ENCODE measurements at regions not wholly inside any gene's neighbourhood (a gene's known extent, or its start where the extent isn't known, plus 50 kb on each side); places are given as distances from the start of the nearest gene placed in this dataset.
"Not testable (repeated sequence)": the region's sequence is repeated elsewhere in the genome, so short reads cannot be mapped to it uniquely, and the experiment has no call there.

- H3K27ac ChIP-seq, result no peak overlapping the region
Observed at GRCh38 chr20:41735949-41736348, 117.8 kb upstream of the CHD6 start.

GRCh38 chr20:41734506-41734945 lies 116.3 kb upstream of the CHD6 start:
- no peaks in the 10 kb centered on the region for H3K27me3 ChIP-seq (ENCODE audit: low read depth)
- H3K4me3 ChIP-seq, result no peak overlapping the region
- peak; percentile 45 for DNase-seq
- peak; percentile 92 for TF ChIP-seq CTCF (IDR thresholded peaks at IDR 0.05)
- intact Hi-C loops (cut with DNase I), result no loop called here
- H3K36me3 ChIP-seq, result no peaks in the 10 kb centered on the region
- no peaks in the 10 kb centered on the region for H3K9me3 ChIP-seq
- H3K27ac ChIP-seq, result no peak overlapping the region
- ATAC-seq, result peak; percentile 75 to 86
- H3K4me1 ChIP-seq, result no peaks in the 10 kb centered on the region

More at GRCh38 chr20:41735949-41736348, 117.8 kb upstream of the CHD6 start:
- H3K27me3 ChIP-seq (ENCODE audit: low read depth), result no peaks in the 10 kb centered on the region
- ATAC-seq (no peak), DNase-seq (no peak)
- TF ChIP-seq CTCF (IDR thresholded peaks at IDR 0.05), result no peak
- H3K4me3 ChIP-seq, result no peak overlapping the region
- intact Hi-C loops (cut with DNase I), result no loop called here
- no peaks in the 10 kb centered on the region for H3K9me3 ChIP-seq
- H3K4me1 ChIP-seq, result no peaks in the 10 kb centered on the region
- no peaks in the 10 kb centered on the region for H3K36me3 ChIP-seq

- Histone ChIP-seq H3K36me3 (no peaks in the 10 kb centered on the region), H3K27me3 (ENCODE audit: low read depth) (no peaks in the 10 kb centered on the region), H3K9me3 (no peaks in the 10 kb centered on the region), H3K4me1 (no peaks in the 10 kb centered on the region), H3K4me3 (no peak overlapping the region), H3K27ac (no peak overlapping the region)
- intact Hi-C loops (cut with DNase I), result no loop called here
- ATAC-seq (no peak), DNase-seq (no peak)
- TF ChIP-seq CTCF (IDR thresholded peaks at IDR 0.05), result no peak
Observed at GRCh38 chr20:41733151-41733550, 115.0 kb upstream of the CHD6 start.

GRCh38 chr20:41731198-41731597 lies 113.0 kb upstream of the CHD6 start:
- intact Hi-C loops (cut with DNase I); DNase-seq; ATAC-seq: not testable (repeated sequence)

GRCh38 chr20:41727681-41728080 lies 109.5 kb upstream of the CHD6 start:
- H3K4me3 ChIP-seq; H3K27ac ChIP-seq; H3K9me3 ChIP-seq; intact Hi-C loops (cut with DNase I); DNase-seq; H3K27me3 ChIP-seq (ENCODE audit: low read depth); H3K4me1 ChIP-seq; ATAC-seq; H3K36me3 ChIP-seq: not testable (repeated sequence)

More at GRCh38 chr20:41731198-41731597, 113.0 kb upstream of the CHD6 start:
- not testable (repeated sequence) for H3K27ac ChIP-seq; H3K9me3 ChIP-seq; H3K36me3 ChIP-seq; H3K27me3 ChIP-seq (ENCODE audit: low read depth); H3K4me3 ChIP-seq; H3K4me1 ChIP-seq

- no peak for TF ChIP-seq CTCF (IDR thresholded peaks at IDR 0.05)
- Histone ChIP-seq H3K9me3 (no peaks in the 10 kb centered on the region), H3K4me1 (no peaks in the 10 kb centered on the region), H3K27ac (no peak overlapping the region), H3K4me3 (no peak overlapping the region), H3K27me3 (ENCODE audit: low read depth) (no peaks in the 10 kb centered on the region), H3K36me3 (no peaks in the 10 kb centered on the region)
- ATAC-seq (no peak), DNase-seq (no peak)
- intact Hi-C loops (cut with DNase I), result no loop called here
Observed at GRCh38 chr20:41726727-41727126, 108.5 kb upstream of the CHD6 start.

- no peak overlapping the region for H3K4me3 ChIP-seq
- DNase-seq (no peak), ATAC-seq (no peak)
- no peaks in the 10 kb centered on the region for H3K4me1 ChIP-seq
- no peak overlapping the region for H3K27ac ChIP-seq
- intact Hi-C loops (cut with DNase I), result no loop called here
- H3K27me3 ChIP-seq (ENCODE audit: low read depth), result no peaks in the 10 kb centered on the region
- no peaks in the 10 kb centered on the region for H3K36me3 ChIP-seq
- TF ChIP-seq CTCF (IDR thresholded peaks at IDR 0.05), result no peak
- H3K9me3 ChIP-seq, result no peaks in the 10 kb centered on the region
Observed at GRCh38 chr20:41719151-41719550, 101.0 kb upstream of the CHD6 start.
